NCI-H69 (cell line): ENCODE measurements at regions not wholly inside any gene's neighbourhood (a gene's known extent, or its start where the extent isn't known, plus 50 kb on each side); places are given as distances from the start of the nearest gene placed in this dataset.

ENCODE experiments used
- DNase-seq: peaks from one replicate; lab custom pipeline; 2025; lab: John Stamatoyannopoulos, UW

DNA sequence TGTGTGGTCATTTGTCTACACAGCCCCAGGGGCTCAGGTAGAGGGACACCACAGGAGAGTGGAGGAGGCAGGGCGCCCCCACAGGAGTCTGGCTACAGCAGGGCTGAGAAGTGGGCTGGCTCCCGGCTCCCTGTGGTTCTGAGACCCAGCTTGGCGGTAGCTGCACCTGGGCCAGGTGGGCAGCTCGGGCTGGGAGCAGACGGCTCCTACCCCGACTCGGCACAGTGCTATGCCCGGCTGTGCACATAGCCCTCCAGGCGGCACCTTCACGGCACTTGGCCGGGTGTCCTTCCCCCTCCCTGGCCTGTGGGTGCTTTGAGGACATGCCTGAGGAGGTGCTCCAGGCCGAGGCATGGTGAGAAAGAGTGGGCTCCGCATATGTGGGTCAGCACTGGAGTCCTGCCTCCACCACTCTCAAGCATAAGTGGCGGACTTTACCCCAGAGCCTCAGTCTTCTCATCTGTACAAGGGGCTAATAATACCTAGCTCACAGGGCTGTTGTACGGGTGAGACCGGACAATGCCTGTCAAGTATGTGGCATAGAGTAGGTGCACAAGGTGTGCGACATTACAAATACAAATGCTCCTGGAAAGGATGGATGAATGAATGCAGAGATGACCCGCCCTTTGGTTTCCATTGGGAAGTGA is 50.1 kb upstream of the JPH3 start:
- no peak for DNase-seq

DNA sequence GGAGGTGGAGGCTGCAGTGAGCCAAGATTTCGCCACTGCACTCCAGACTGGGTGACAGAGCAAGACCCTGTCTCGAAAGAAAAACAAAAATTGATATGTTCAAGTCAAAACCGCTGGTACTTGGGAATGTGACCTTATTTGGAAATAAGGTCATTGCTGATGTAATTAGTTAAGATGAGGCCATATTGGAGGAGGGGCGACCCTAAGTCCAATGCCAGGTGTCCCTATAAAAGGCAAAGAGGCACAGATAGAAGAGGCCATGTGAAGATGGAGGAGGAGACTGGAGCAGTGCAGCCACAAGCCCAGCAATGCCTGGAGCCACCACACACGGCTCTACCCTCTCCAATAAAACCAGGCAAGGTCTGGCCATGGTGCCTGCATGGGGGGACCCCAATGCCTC is 50.8 kb upstream of the JPH3 start:
- DNase-seq: no peak

GRCh38 chr16:87550495-87550961 is 51.8 kb upstream of the JPH3 start:
- DNase-seq: peak; percentile 15

GRCh38 chr16:87549627-87550494 is 52.4 kb upstream of the JPH3 start:
- no peak for DNase-seq

DNA sequence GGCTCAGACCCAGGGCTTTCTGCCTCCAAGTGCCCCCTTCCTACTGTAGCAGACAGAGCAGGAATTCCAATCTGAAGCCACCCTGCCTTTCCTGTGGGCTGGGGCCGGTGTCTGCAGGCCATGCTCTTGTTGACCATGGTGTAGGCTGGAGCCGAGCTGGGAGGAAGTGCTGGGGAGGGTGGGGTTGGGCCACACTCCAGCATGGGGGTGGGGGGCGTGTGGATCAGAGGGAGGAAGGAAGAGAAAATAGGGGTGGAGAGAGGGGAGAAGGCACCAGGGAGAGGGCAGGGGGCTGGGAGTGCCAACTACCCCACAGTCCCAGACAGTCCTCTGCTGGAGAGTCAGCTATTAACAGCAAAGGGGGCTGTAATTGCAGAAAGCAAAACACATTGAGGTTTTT is 54.3 kb upstream of the JPH3 start:
- DNase-seq: no peak

DNA sequence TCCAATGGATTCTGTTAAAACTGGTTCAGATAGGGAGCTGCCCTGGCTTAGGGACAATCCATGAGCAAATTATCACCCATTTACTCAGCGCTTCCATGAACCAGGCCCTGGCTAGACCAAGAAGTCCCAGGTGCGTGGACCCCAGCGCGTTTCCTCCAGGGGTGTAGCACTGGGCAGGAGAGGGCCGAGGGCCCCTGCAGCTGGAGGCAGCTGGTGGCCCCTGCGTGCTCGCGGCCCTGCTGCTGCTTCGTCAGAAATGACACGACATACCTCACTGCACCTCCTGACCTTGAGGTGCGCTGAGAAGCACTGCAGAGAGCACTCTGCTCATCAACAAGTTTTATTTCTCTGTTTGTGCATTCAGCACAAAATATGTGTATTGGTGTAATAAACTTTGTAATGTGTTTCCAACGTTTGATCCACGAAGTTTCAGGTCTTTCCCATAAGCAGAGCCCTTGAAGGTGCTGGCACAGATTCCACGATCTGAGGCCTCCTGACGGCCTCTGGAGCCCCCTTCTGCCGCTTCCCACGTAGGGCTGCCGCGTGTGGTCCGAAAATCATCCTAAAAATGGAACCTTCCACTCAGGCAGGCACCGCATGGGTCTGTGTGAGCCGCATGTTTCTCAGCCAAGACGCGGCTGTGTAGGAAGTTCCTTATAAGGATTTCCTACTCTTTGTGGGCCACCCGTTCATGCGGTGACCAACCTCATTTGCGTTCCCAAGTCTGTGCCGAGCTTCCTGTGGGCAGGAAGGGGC is 50.8 kb upstream of the ZCCHC14 start:
- no peak for DNase-seq

DNA sequence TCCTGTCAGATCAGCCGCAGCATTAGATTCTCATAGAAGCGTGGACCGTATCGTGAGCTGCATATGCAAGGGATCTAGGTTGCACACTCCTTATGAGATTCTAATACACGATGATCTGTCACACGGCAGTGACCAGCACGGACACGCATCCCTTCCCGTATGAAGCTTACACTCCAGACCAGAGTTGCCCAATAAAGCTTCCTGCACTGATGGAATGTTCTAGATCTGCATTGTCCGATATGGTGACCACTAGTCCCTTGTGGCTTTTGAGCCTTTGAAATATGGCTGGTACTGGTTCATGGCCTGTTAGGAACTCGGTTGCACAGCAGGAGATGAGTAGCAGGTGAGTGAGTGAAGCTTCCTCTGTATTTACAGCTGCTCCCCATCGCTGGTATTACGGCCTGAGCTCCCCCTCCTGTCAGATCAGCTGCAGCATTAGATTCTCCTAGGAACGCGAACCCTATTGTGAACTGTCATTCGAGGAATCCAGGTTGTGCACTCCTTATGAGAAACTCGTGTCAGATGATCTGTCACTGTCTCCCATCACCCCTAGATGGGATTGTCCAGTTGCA is 49.8 kb upstream of the ZCCHC14 start:
- peak; percentile 13 for DNase-seq
